HG03196 (cell line): ENCODE measurements at regions not wholly inside any gene's neighbourhood (a gene's known extent, or its start where the extent isn't known, plus 50 kb on each side); places are given as distances from the start of the nearest gene placed in this dataset.
A peak's percentile ranks its signal among the peaks of the same experiment; 100 is the strongest.

Experiments
- ATAC-seq: cut with Tn5 transposase; IDR thresholded peaks from one replicate; pipeline ENCODE4 v1.9.1; 2021; ENCODE audit not compliant: unreplicated experiment

- ATAC-seq: no peak
Observed at GRCh38 chr9:84450029-84450428, 109.5 kb upstream of the SLC28A3 start.

GRCh38 chr9:84456527-84456926 lies 116.0 kb upstream of the SLC28A3 start:
- no peak for ATAC-seq

- no peak for ATAC-seq
Observed at GRCh38 chr9:84460695-84461094, 120.1 kb upstream of the SLC28A3 start.

- ATAC-seq: no peak
Observed at GRCh38 chr9:84463272-84463671, 122.7 kb upstream of the SLC28A3 start.

GRCh38 chr9:84466580-84467285 lies 126.2 kb upstream of the SLC28A3 start:
- ATAC-seq: no peak

- no peak for ATAC-seq
Observed at GRCh38 chr9:84471816-84472215, 131.3 kb upstream of the SLC28A3 start.

GRCh38 chr9:84478996-84479395 lies 138.4 kb upstream of the SLC28A3 start:
- ATAC-seq: no peak

- ATAC-seq: no peak
Observed at GRCh38 chr9:84480071-84480470, 139.5 kb upstream of the SLC28A3 start.

- ATAC-seq: no peak
Observed at GRCh38 chr9:84481231-84481630, 140.7 kb upstream of the SLC28A3 start.

GRCh38 chr9:84481636-84482218 lies 141.2 kb upstream of the SLC28A3 start:
- no peak for ATAC-seq

- ATAC-seq: no peak
Observed at GRCh38 chr9:84482607-84483006, 142.0 kb upstream of the SLC28A3 start.

GRCh38 chr9:84484172-84484571 lies 143.6 kb upstream of the SLC28A3 start:
- ATAC-seq: no peak

GRCh38 chr9:84485539-84485938 lies 145.0 kb upstream of the SLC28A3 start:
- ATAC-seq: no peak

GRCh38 chr9:84486663-84487062 lies 146.1 kb upstream of the SLC28A3 start:
- ATAC-seq: no peak

GRCh38 chr9:84490206-84490841 lies 149.8 kb upstream of the SLC28A3 start:
- ATAC-seq: no peak

GRCh38 chr9:84490842-84491325 lies 150.3 kb upstream of the SLC28A3 start:
- no peak for ATAC-seq

GRCh38 chr9:84492366-84493159 lies 152.0 kb upstream of the SLC28A3 start:
- no peak for ATAC-seq

GRCh38 chr9:84493284-84493947 lies 152.9 kb upstream of the SLC28A3 start:
- no peak for ATAC-seq

GRCh38 chr9:84499969-84500582 lies 159.5 kb upstream of the SLC28A3 start:
- peak; percentile 94 for ATAC-seq

GRCh38 chr9:84500826-84501225 lies 160.3 kb upstream of the SLC28A3 start:
- ATAC-seq: no peak
